ENCODE measurements at regions not wholly inside any gene's neighbourhood (a gene's known extent, or its start where the extent isn't known, plus 50 kb on each side); places are given as distances from the start of the nearest gene placed in this dataset.

DNA sequence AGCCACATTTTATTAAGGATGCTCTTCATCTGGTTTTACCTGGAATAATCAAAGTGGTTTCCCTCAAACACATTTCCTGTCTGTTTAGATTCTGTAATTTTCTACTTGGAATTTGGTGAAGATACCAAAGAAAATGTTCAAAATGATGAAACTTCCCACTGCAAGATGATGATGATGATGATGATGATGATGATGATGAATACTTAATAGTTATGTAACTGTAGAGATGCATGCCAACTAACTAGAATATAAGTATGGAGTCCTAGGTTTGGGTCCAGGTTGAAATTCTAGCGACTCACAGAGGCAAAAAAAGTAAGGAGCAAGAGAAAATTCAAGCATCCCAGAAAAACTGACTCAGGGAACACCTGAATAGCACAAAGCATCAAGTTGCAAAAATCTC lies 104.0 kb upstream of the KIAA1217 start:
- Histone ChIP-seq H3K14ac (ENCODE audit: insufficient read length) (no peak overlapping the region), H4K20me1 (replicated peaks in 1 of 2; ENCODE audit: control insufficient read depth in 1 of 2, insufficient read depth in 2 of 2, low read length in 2 of 2) (no peaks in the 10 kb centered on the region), H3K36me3 (ENCODE audit: control insufficient read depth in 2 of 4, insufficient read depth in 4 of 4, low read length in 3 of 4) (no peaks in the 10 kb centered on the region), H3K79me1 (ENCODE audit: low read depth, low read length) (no peaks in the 10 kb centered on the region), H3K4me3 (ENCODE audit: extremely low read depth in 1 of 4, insufficient read depth in 2 of 4, low read depth in 3 of 4, low read length in 4 of 4) (no peak overlapping the region), H3K18ac (ENCODE audit: extremely low read depth, low read length) (no peak overlapping the region), H2BK12ac (ENCODE audit: low read depth, low read length) (no peak overlapping the region), H3K4me1 (replicated peaks in 1 of 4; ENCODE audit: control insufficient read depth in 3 of 4, insufficient read depth in 4 of 4, low read length in 3 of 4) (no peaks in the 10 kb centered on the region), H2BK120ac (replicated peaks; ENCODE audit: low read depth, low read length) (no peak overlapping the region), H4K5ac (ENCODE audit: insufficient read length, low read depth, low read length) (no peak overlapping the region), H3K56ac (replicated peaks; ENCODE audit: insufficient read length, low read depth, low read length) (no peak overlapping the region), H2AFZ (ENCODE audit: low read length) (no peak overlapping the region), H3K27ac (ENCODE audit: low read depth, low read length) (no peak overlapping the region), H3K23me2 (ENCODE audit: low read depth, low read length) (no peaks in the 10 kb centered on the region), H2BK20ac (ENCODE audit: low read length) (no peak overlapping the region), H3K27me3 (replicated peaks in 1 of 4; ENCODE audit: control insufficient read depth in 3 of 4, extremely low read depth in 1 of 4, insufficient read depth in 3 of 4, low read length in 3 of 4) (no peaks in the 10 kb centered on the region), H3K9ac (replicated peaks in 1 of 4; ENCODE audit: extremely low read depth in 1 of 4, low read depth in 3 of 4, low read length in 3 of 4) (no peak overlapping the region), H3K23ac (ENCODE audit: insufficient read length) (no peak overlapping the region), H4K91ac (replicated peaks; ENCODE audit: insufficient read length, low read length) (no peak overlapping the region), H2AK5ac (ENCODE audit: low read depth, low read length) (no peak overlapping the region), H2BK5ac (ENCODE audit: low read depth, low read length) (no peak overlapping the region), H3K79me2 (ENCODE audit: control insufficient read depth in 1 of 2, insufficient read depth in 2 of 2, low read length in 2 of 2) (no peaks in the 10 kb centered on the region), H4K8ac (ENCODE audit: extremely low read depth, insufficient read depth, low read length) (no peak overlapping the region), H3K4me2 (ENCODE audit: insufficient read depth in 1 of 2, low read depth in 2 of 2, low read length in 2 of 2) (no peak overlapping the region), H2BK15ac (ENCODE audit: low read length) (no peak overlapping the region), H3K4ac (replicated peaks; ENCODE audit: insufficient read length, low read depth, low read length) (no peak overlapping the region), H3K9me3 (ENCODE audit: insufficient read depth in 2 of 2, low read depth in 1 of 2, low read length in 1 of 2) (no peaks in the 10 kb centered on the region)
- CTCF ChIA-PET (ENCODE audit: partially characterized antibody): interaction anchor here (1.0 kb wide), 1 partner anchor 10 kb away, joined by 3 read pairs; no protein-coding TSS in a partner anchor
- POLR2A ChIA-PET (ENCODE audit: partially characterized antibody): no interaction called here
- no peak for FAIRE-seq
- TF ChIP-seq EZH2 (IDR thresholded peaks at IDR 0.05; ENCODE audit: low read depth, low read length, severe bottlenecking) (no peak), YY1 (IDR thresholded peaks at IDR 0.05; ENCODE audit: low read depth, low read length) (no peak), RAD21 (IDR thresholded peaks at IDR 0.05 in 1 of 2, conservative IDR thresholded peaks at IDR 0.05 in 1 of 2; ENCODE audit: low read depth in 2 of 2, low read length in 2 of 2) (no peak), FOSL1 (IDR thresholded peaks at IDR 0.05; ENCODE audit: insufficient read depth, low read depth, low read length) (no peak), ZNF274 (IDR thresholded peaks at IDR 0.05; ENCODE audit: borderline replicate concordance, extremely low read depth, low read length) (no peak), CREB1 (IDR thresholded peaks at IDR 0.05) (no peak), SUZ12 (IDR thresholded peaks at IDR 0.05; ENCODE audit: low read length) (no peak)
- DNase-seq (ENCODE audit: low read depth in 1 of 2, low spot score in 2 of 2): no peak
- WGBS, 2 experiments (ENCODE audit: extremely low coverage in 1 of 2, insufficient coverage in 1 of 2, insufficient read length in 1 of 2, insufficient replicate concordance in 2 of 2, low coverage in 1 of 2, low lambda C conversion rate in 2 of 2, missing lambda C conversion rate in 1 of 2): 90% methylated on average over 1 of the region's 1 CpG; no CpG with 5 or more reads in 1 of the 2 experiments
